Large intestine (tissue), 3 donors: ENCODE measurements at regions not wholly inside any gene's neighbourhood (a gene's known extent, or its start where the extent isn't known, plus 50 kb on each side); places are given as distances from the start of the nearest gene placed in this dataset.

ENCODE experiments used
- DNase-seq, 2 donors: peaks; one replicate each; pipeline versions ENCODE4 v3.0.0 to v3.0.0-alpha.2; 2013
- H3K27ac ChIP-seq: one replicate; pipeline ENCODE4 v1.5.1; 2013; ENCODE audit warnings: low read length
- H3K27me3 ChIP-seq: 2 replicates; pipeline ENCODE4 v1.6.1; 2013; ENCODE audit warnings: low read length; ENCODE audit not compliant: control insufficient read depth, insufficient read depth
- H3K36me3 ChIP-seq: 2 replicates; pipeline ENCODE4 v1.6.1; 2013; ENCODE audit warnings: low read length; ENCODE audit not compliant: control insufficient read depth, insufficient read depth
- H3K4me1 ChIP-seq: one replicate; pipeline ENCODE4 v1.6.1; 2013; ENCODE audit warnings: low read length; ENCODE audit not compliant: control insufficient read depth, insufficient read depth
- H3K4me3 ChIP-seq: one replicate; pipeline ENCODE4 v1.5.1; 2013; ENCODE audit warnings: low read length
- H3K9me3 ChIP-seq: one replicate; pipeline ENCODE4 v1.6.1; 2013; ENCODE audit warnings: mild to moderate bottlenecking, low read depth, low read length, moderate library complexity; ENCODE audit not compliant: control insufficient read depth
- WGBS: methylation state at CpG from one replicate; pipeline ENCODE4 v1.1.5; 2013; ENCODE audit warnings: low lambda C conversion rate; ENCODE audit not compliant: insufficient coverage; 5-methylcytosine and 5-hydroxymethylcytosine counted together

GRCh38 chr7:47191316-47191715 is 390.6 kb downstream of the TNS3 start:
- Histone ChIP-seq H3K27me3 (no peaks in the 10 kb centered on the region), H3K36me3 (no peaks in the 10 kb centered on the region), H3K27ac (peak overlapping the region; percentile 22), H3K4me3 (no peak overlapping the region), H3K9me3 (no peaks in the 10 kb centered on the region), H3K4me1 (peaks cover 27% of the 10 kb centered on the region)
- WGBS = 100% methylated on average over 1 of the region's 2 CpGs
- DNase-seq = no peak

- no peaks in the 10 kb centered on the region for H3K9me3 ChIP-seq
- H3K27me3 ChIP-seq = no peaks in the 10 kb centered on the region
- no peak for DNase-seq
- no CpG with 5 or more reads among the region's 4 CpGs for WGBS
- H3K4me3 ChIP-seq = no peak overlapping the region
- no peak overlapping the region for H3K27ac ChIP-seq
- H3K4me1 ChIP-seq = peaks cover 25% of the 10 kb centered on the region
- no peaks in the 10 kb centered on the region for H3K36me3 ChIP-seq
These were observed 391.4 kb downstream of the TNS3 start for GRCh38 chr7:47190462-47190861.

- WGBS = 100% methylated on average over 1 of the region's 2 CpGs
- Histone ChIP-seq H3K36me3 (no peaks in the 10 kb centered on the region), H3K4me3 (no peak overlapping the region), H3K9me3 (no peaks in the 10 kb centered on the region), H3K4me1 (peaks cover 25% of the 10 kb centered on the region), H3K27me3 (no peaks in the 10 kb centered on the region), H3K27ac (no peak overlapping the region)
- no peak for DNase-seq
These were observed 393.1 kb downstream of the TNS3 start for GRCh38 chr7:47188653-47189315.

- DNase-seq = no peak
- H3K27ac ChIP-seq = no peak overlapping the region
- no peaks in the 10 kb centered on the region for H3K36me3 ChIP-seq
- H3K4me1 ChIP-seq = peaks cover 24% of the 10 kb centered on the region
- H3K27me3 ChIP-seq = no peaks in the 10 kb centered on the region
- WGBS = 76% methylated on average over 2 of the region's 3 CpGs
- no peak overlapping the region for H3K4me3 ChIP-seq
- no peaks in the 10 kb centered on the region for H3K9me3 ChIP-seq
These were observed 393.8 kb downstream of the TNS3 start for GRCh38 chr7:47188136-47188535.

- no peaks in the 10 kb centered on the region for H3K27me3 ChIP-seq
- H3K36me3 ChIP-seq = no peaks in the 10 kb centered on the region
- H3K4me1 ChIP-seq = peaks cover 7% of the 10 kb centered on the region
- H3K4me3 ChIP-seq = no peak overlapping the region
- H3K9me3 ChIP-seq = no peaks in the 10 kb centered on the region
- no peak overlapping the region for H3K27ac ChIP-seq
- WGBS = 80% methylated on average over 1 of the region's 5 CpGs
- DNase-seq = no peak
These were observed 395.6 kb downstream of the TNS3 start for GRCh38 chr7:47186316-47186715.

- Histone ChIP-seq H3K9me3 (no peaks in the 10 kb centered on the region), H3K27ac (no peak overlapping the region), H3K4me1 (peaks cover 3% of the 10 kb centered on the region), H3K27me3 (no peaks in the 10 kb centered on the region), H3K4me3 (no peak overlapping the region), H3K36me3 (no peaks in the 10 kb centered on the region)
- WGBS = no CpG with 5 or more reads among the region's 7 CpGs
- DNase-seq = no peak
These were observed 396.1 kb downstream of the TNS3 start for GRCh38 chr7:47185839-47186238.

- Histone ChIP-seq H3K27ac (no peak overlapping the region), H3K4me1 (peaks cover 3% of the 10 kb centered on the region), H3K9me3 (no peaks in the 10 kb centered on the region), H3K27me3 (no peaks in the 10 kb centered on the region), H3K36me3 (no peaks in the 10 kb centered on the region), H3K4me3 (no peak overlapping the region)
- DNase-seq = no peak
- WGBS = no CpG with 5 or more reads among the region's 3 CpGs
These were observed 396.7 kb downstream of the TNS3 start for GRCh38 chr7:47185170-47185569.

- H3K4me3 ChIP-seq = no peak overlapping the region
- no peak overlapping the region for H3K27ac ChIP-seq
- no peak for DNase-seq
- WGBS = 100% methylated on average over 1 of the region's 12 CpGs
- no peaks in the 10 kb centered on the region for H3K36me3 ChIP-seq
- H3K4me1 ChIP-seq = peaks cover 9% of the 10 kb centered on the region
- no peaks in the 10 kb centered on the region for H3K9me3 ChIP-seq
- H3K27me3 ChIP-seq = no peaks in the 10 kb centered on the region
These were observed 397.9 kb downstream of the TNS3 start for GRCh38 chr7:47183862-47184590.

GRCh38 chr7:47181746-47182361 is 400.1 kb downstream of the TNS3 start:
- Histone ChIP-seq H3K4me3 (no peak overlapping the region), H3K27me3 (no peaks in the 10 kb centered on the region), H3K4me1 (peaks cover 9% of the 10 kb centered on the region), H3K36me3 (no peaks in the 10 kb centered on the region), H3K27ac (no peak overlapping the region), H3K9me3 (peaks cover 3% of the 10 kb centered on the region)
- 60% methylated on average over 1 of the region's 4 CpGs for WGBS
- no peak for DNase-seq

- 100% methylated on average over 1 of the region's 3 CpGs for WGBS
- H3K4me3 ChIP-seq = no peak overlapping the region
- H3K4me1 ChIP-seq = peaks cover 9% of the 10 kb centered on the region
- peaks cover 3% of the 10 kb centered on the region for H3K9me3 ChIP-seq
- no peaks in the 10 kb centered on the region for H3K27me3 ChIP-seq
- no peak overlapping the region for H3K27ac ChIP-seq
- DNase-seq = no peak
- no peaks in the 10 kb centered on the region for H3K36me3 ChIP-seq
These were observed 401.4 kb downstream of the TNS3 start for GRCh38 chr7:47180516-47180826.
